ENCODE measurements at regions not wholly inside any gene's neighbourhood (a gene's known extent, or its start where the extent isn't known, plus 50 kb on each side); places are given as distances from the start of the nearest gene placed in this dataset.

GRCh38 chr7:50923476-50923875 lies 140.8 kb upstream of the GRB10 start:
- intact Hi-C loops (cut with DNase I) = no loop called here
- no peaks in the 10 kb centered on the region for H3K27me3 ChIP-seq
- DNase-seq (no peak), FAIRE-seq (no peak), ATAC-seq (no peak)
- H3K36me3 ChIP-seq = no peaks in the 10 kb centered on the region
- 56 to 59% methylated on average over 4 of the region's 4 CpGs for WGBS, 2 donors
- TF ChIP-seq, protein P1, sequence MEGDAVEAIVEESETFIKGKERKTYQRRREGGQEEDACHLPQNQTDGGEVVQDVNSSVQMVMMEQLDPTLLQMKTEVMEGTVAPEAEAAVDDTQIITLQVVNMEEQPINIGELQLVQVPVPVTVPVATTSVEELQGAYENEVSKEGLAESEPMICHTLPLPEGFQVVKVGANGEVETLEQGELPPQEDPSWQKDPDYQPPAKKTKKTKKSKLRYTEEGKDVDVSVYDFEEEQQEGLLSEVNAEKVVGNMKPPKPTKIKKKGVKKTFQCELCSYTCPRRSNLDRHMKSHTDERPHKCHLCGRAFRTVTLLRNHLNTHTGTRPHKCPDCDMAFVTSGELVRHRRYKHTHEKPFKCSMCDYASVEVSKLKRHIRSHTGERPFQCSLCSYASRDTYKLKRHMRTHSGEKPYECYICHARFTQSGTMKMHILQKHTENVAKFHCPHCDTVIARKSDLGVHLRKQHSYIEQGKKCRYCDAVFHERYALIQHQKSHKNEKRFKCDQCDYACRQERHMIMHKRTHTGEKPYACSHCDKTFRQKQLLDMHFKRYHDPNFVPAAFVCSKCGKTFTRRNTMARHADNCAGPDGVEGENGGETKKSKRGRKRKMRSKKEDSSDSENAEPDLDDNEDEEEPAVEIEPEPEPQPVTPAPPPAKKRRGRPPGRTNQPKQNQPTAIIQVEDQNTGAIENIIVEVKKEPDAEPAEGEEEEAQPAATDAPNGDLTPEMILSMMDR (IDR thresholded peaks at IDR 0.05) = no peak
- H3K4me1 ChIP-seq = no peaks in the 10 kb centered on the region
- H3K9me3 ChIP-seq = no peaks in the 10 kb centered on the region
- H3K27ac ChIP-seq = no peak overlapping the region
- no peak overlapping the region for H3K4me3 ChIP-seq

- Histone ChIP-seq H3K4me1 (no peaks in the 10 kb centered on the region), H3K36me3 (no peaks in the 10 kb centered on the region), H3K27ac (no peak overlapping the region), H3K27me3 (no peaks in the 10 kb centered on the region), H3K4me3 (no peak overlapping the region), H3K9me3 (no peaks in the 10 kb centered on the region)
- intact Hi-C loops (cut with DNase I) = no loop called here
- TF ChIP-seq, protein P1 (IDR thresholded peaks at IDR 0.05) = no peak
- DNase-seq (peak in 3 of 6 donors; percentile 35 to 65 (median 37)), ATAC-seq (peak; percentile 72 to 87 (median 82)), FAIRE-seq (no peak)
- WGBS, 2 donors = 48 to 54% methylated on average over 4 of the region's 4 CpGs
Observed at GRCh38 chr7:50921114-50921813, 138.6 kb upstream of the GRB10 start.

- WGBS, 2 donors = 80 to 83% methylated on average over 7 of the region's 7 CpGs
- intact Hi-C loops (cut with DNase I) = no loop called here
- Histone ChIP-seq H3K4me1 (no peaks in the 10 kb centered on the region), H3K27me3 (no peaks in the 10 kb centered on the region), H3K27ac (no peak overlapping the region), H3K9me3 (no peaks in the 10 kb centered on the region), H3K36me3 (no peaks in the 10 kb centered on the region), H3K4me3 (no peak overlapping the region)
- TF ChIP-seq, protein P1 (IDR thresholded peaks at IDR 0.05) = no peak
- FAIRE-seq = no peak
- no peak for DNase-seq
- ATAC-seq = no peak
Observed at GRCh38 chr7:50920031-50920635, 137.4 kb upstream of the GRB10 start.

DNA sequence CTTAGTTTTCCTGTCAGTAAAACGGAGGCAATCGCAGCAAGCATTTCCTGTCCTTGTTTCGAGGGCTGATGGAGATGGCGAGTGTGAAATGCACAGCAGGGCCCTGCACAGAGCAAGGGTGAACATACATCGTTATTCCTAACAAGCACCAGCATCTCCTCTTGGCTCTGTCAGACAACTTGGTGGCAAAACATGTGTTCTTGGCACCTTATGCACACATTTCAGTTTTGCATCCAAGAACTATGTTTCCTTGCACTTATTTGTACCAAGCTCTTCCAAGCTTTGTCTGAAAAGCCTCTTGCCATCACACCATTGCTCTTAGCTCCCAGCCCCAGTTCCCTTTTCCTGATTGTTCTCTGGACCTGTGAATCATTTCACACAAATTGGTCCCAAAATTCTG lies 132.9 kb upstream of the GRB10 start:
- H3K27ac ChIP-seq = no peak overlapping the region
- 86 to 87% methylated on average over 5 of the region's 5 CpGs for WGBS, 2 donors
- TF ChIP-seq, protein P1 (IDR thresholded peaks at IDR 0.05) = no peak
- DNase-seq (no peak), FAIRE-seq (no peak), ATAC-seq (no peak)
- intact Hi-C loops (cut with DNase I) = no loop called here
- H3K9me3 ChIP-seq = no peaks in the 10 kb centered on the region
- no peaks in the 10 kb centered on the region for H3K36me3 ChIP-seq
- H3K27me3 ChIP-seq = no peaks in the 10 kb centered on the region
- H3K4me3 ChIP-seq = no peak overlapping the region
- no peaks in the 10 kb centered on the region for H3K4me1 ChIP-seq

- TF ChIP-seq, protein P1 (IDR thresholded peaks at IDR 0.05) = no peak
- Histone ChIP-seq H3K27me3 (no peaks in the 10 kb centered on the region), H3K4me3 (no peak overlapping the region), H3K4me1 (no peaks in the 10 kb centered on the region), H3K36me3 (no peaks in the 10 kb centered on the region), H3K9me3 (no peaks in the 10 kb centered on the region), H3K27ac (no peak overlapping the region)
- 38 to 50% methylated on average over 3 of the region's 3 CpGs for WGBS, 2 donors
- intact Hi-C loops (cut with DNase I) = no loop called here
- peak in 2 of 4 donors; percentile 22 to 29 for ATAC-seq
- DNase-seq = no peak
- FAIRE-seq = no peak
Observed at GRCh38 chr7:50914460-50914859, 131.8 kb upstream of the GRB10 start.
